Ramos (cell line): ENCODE measurements at regions not wholly inside any gene's neighbourhood (a gene's known extent, or its start where the extent isn't known, plus 50 kb on each side); places are given as distances from the start of the nearest gene placed in this dataset.
"Not testable (repeated sequence)": the region's sequence is repeated elsewhere in the genome, so short reads cannot be mapped to it uniquely, and the experiment has no call there.

Source experiments
- in situ Hi-C: fragments of 300-500 bp; cut with MboI; formaldehyde crosslinking; loops from one replicate; pipeline ENCODE4 v1.14.3; 2022; ENCODE audit warnings: low sequenced_read_pairs; ENCODE audit not compliant: unreplicated experiment

- in situ Hi-C loops, result not testable (repeated sequence)
These were observed 121.1 kb downstream of the TAF11L14 start for GRCh38 chr5:17755406-17755805.

- in situ Hi-C loops, result no loop called here
These were observed 127.1 kb downstream of the TAF11L14 start for GRCh38 chr5:17761326-17761725.

GRCh38 chr5:17763301-17763700 is 129.0 kb downstream of the TAF11L14 start:
- in situ Hi-C loops, result no loop called here

DNA sequence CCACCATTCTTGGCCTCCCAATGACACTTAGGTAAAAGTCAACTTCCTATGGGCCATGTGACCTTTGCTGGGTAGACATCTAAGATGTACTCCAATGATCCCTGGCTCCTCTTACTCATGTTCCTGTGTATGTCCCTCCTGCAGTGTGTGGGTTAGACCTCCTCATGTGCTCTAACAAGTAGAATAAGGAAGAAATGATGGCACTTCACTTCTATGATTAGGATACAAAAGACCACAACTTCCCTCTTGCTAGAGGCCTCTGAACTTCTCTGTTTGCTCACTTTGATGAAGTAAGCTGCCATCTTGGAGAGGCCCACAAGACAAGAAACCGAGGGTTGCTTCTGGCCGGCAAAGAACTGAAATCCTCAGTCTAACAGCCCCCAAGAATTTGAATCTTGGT is 131.8 kb downstream of the TAF11L14 start:
- in situ Hi-C loops, result no loop called here

DNA sequence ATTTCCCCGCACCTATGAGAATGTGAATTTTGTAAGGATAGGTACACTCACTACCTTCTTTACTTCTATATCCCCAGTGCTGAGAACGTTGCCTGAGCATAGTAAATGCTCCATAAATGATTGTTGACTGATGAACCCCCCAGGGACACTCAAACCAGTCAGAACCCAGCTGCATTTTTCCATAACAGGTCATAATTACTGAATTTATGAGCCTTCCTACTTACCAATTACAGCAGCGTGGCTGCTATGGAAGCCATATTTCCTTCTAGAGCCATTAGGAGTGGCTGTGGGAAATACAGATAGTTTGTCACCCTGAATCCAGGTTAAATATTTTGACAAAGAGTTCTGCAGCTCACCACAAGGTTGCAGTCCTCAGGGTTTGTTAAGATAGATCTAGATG is 135.0 kb downstream of the TAF11L14 start:
- in situ Hi-C loops, result no loop called here

DNA sequence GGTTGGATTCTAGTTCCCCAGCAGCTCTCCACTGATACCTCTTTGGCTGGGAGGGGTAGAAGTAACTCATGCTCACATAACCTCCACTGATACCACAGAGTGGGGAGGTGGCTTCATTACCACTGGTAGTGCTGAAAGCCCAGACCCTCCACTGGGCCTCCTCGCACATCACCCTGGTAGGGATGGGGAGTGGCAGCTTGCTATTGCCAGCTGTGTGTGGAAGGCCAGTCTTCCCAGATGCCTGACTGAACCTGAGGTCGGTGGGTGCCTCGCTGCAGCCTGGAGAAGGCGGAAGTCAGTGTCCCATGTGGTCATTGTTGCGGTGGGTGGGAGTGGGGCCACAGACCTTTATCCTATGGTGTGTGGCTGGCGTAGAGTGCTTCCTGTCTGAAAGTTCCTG is 138.0 kb downstream of the TAF11L14 start:
- in situ Hi-C loops, result no loop called here

DNA sequence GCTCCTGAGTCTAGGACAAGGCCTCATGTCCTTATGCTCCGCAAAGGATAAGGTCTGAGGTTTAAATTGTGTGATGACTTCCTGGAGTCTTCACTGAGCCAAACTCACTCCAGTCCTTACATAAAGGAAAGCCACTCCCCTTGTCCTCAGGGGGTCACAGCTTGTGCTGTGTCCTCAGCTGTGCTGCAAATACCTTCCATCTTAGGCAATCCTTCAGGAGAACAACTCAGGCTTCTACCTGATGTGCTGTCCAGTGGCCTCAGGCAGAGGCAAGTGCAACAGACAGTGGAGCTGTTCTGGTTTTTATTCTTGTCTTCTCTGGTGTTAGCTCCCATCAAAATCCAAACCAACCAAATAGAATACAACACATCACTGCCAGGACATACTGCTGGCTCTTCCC is 151.5 kb downstream of the TAF11L14 start:
- in situ Hi-C loops, result no loop called here

DNA sequence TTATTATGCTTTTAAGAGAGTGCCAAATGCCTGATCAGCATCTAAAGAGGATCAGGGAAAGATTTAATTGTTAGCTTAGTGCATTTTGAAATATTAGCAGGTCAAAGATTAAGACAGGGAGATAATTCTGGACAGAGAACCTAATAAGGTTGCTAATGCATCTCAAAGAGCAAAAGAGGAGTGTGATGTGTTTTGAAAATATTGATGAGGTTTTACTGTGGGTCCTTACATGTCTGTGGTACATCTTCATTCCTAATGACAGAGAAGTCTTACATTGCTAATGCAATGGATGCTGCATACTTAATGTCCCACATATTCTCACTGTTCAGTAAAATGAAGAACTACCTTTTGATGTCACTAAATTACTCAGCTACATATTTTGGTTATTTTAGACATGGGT is 154.1 kb downstream of the TAF11L14 start:
- in situ Hi-C loops, result no loop called here

- in situ Hi-C loops, result no loop called here
These were observed 159.9 kb downstream of the TAF11L14 start for GRCh38 chr5:17794201-17794600.

GRCh38 chr5:17794815-17795214 is 160.6 kb downstream of the TAF11L14 start:
- in situ Hi-C loops, result no loop called here

- in situ Hi-C loops, result no loop called here
These were observed 161.9 kb downstream of the TAF11L14 start for GRCh38 chr5:17796142-17796541.

DNA sequence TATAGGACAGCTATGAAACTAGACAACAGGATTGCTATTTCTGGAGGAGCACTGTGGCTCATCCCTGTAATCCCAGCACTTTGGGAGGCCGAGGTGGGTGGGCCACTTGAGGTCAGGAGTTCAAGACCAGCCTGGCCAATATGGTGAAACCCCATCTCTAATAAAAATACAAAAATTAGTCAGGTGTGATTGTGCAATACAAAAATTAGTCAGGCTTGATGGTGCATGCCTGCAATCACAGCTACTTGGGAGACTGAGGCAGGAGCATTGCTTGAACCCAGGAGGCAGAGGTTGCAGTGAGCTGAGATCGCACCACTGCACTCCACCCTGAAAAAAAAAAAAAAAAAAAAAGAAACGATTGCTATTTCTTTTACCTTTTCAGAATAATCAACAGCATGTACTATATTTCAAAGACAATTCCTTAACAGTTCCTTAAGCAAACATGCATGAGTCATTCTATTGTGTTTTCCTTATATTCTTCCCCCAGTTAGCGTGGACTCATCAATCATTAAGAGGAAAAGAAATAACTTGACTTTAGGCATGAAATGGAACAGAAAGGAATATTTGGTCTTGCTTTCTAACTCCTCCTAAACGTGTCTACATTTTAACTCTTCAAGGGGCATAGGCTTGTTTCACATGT is 162.6 kb downstream of the TAF11L14 start:
- in situ Hi-C loops, result no loop called here

DNA sequence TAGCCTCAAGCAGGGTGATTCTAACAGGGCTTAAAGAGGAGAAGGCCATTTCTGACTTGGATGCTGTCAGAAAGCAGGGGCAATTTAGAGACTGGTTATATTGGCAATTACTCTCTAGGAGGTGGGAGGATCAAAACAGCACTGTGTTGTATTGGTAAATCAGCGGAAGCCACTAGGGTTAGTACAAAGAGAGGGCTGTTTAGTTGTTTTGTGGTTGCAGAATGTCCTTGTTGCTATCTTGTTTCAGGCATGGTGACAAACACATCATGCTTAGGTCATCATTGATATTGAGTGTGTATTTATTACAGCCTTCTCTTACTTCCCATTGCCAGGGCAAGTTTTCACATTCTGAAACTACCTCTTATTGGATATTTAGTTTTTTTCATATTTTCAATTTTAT is 165.3 kb downstream of the TAF11L14 start:
- in situ Hi-C loops, result no loop called here

- in situ Hi-C loops, result no loop called here
These were observed 167.3 kb downstream of the TAF11L14 start for GRCh38 chr5:17801595-17801994.

- in situ Hi-C loops, result no loop called here
These were observed 168.0 kb downstream of the TAF11L14 start for GRCh38 chr5:17802256-17802655.

- in situ Hi-C loops, result no loop called here
These were observed 169.7 kb downstream of the TAF11L14 start for GRCh38 chr5:17803971-17804370.

GRCh38 chr5:17805227-17805825 is 171.1 kb downstream of the TAF11L14 start:
- in situ Hi-C loops, result no loop called here

GRCh38 chr5:17806818-17807468 is 172.7 kb downstream of the TAF11L14 start:
- in situ Hi-C loops, result no loop called here

DNA sequence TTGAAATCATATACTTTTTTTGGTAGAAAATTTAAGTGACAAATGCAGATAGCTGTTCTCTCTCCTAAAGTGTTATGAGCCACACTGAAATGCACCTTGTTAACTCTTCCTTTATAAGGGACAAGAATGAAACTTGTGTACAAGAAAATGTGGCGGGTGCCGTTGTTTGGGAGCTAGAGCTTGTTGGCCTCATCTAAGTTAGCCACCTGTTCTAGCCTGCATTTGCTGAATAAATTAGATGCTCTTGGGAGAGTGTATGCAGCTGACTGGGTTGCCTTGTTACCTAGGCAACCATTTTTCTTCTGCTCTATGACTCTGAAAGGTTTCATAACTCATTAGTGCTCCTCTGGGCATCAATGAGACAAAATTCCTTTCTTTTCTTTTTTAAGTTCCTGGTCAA is 174.3 kb downstream of the TAF11L14 start:
- in situ Hi-C loops, result no loop called here

DNA sequence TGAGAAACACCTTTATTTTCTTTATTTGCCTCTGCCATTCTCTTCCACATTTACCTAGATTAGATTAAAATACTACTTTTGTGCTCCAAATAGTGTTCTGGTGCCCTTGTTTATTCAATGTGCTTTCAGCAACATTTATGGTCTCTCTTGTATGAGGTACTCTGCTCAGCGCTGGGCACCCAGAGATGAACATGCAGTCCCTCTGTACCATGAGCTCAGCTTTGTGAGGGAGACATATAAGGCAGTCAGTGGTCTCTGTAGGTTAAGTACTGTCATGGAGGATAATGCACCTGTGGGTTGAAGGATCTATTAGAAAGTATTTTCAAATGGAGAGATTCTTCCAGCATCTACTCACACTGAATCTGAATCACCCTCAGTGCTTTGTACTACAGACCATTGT is 176.5 kb downstream of the TAF11L14 start:
- in situ Hi-C loops, result no loop called here

DNA sequence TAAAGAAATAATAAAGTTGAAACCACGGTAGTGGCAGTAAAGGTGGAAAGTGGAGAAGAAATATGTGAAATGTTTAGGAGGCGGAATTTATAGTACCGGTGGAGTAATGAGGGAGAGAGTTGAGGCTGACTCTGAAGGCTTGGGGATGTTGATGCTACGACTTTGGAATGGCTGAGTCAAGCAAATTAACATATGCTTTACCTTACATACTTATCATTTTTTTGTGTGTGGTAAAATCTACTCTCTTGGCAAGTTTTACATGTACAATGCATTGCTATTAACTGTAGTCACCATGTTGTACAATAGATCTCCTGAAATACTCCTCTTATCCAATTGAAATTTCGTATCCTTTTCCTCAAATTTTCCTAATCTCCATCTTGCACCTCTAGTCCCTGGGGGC is 179.0 kb downstream of the TAF11L14 start:
- in situ Hi-C loops, result no loop called here

DNA sequence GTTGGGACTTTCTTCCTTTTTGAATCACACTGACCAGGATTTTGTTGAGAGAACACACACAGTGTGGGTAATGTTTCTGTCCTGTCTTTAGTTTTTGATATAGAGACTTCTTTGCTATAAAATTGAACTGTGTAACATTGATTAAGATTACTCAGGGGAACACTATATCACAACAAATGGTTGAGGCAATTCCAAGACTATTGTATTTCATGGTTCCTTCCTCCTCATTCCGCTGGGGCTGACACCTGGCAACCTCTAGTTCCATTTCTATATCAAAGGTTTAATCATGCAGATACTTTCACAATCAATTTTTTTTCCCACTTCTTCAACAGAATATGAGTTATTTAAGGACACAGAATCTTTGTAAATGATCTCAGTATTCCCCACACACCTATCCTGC is 182.2 kb downstream of the TAF11L14 start:
- in situ Hi-C loops, result no loop called here
